GM12878 (cell line): ENCODE measurements at regions not wholly inside any gene's neighbourhood (a gene's known extent, or its start where the extent isn't known, plus 50 kb on each side); places are given as distances from the start of the nearest gene placed in this dataset.

Experiments used
- ATAC-seq: fragments of 200-7000 bp; cut with Tn5 transposase; 3 replicates; pipeline ENCODE4 v1.9.1; 2020; ENCODE audit warnings: mild to moderate bottlenecking, moderate library complexity
- BruUV-seq: library from RNA; stranded (reverse); fragments of 400-500 nt; replicated peaks from 2 replicates; lab custom pipeline; 2021; lab: Mats Ljungman, UMichigan
- CTCF ChIA-PET: fragments of 300-600 bp; sonication (Branson Sonifier 250); formaldehyde crosslinking; extraction: SDS; loops from one replicate; lab custom pipeline; 2021; ENCODE audit warnings: inconsistent platforms; lab: Yijun Ruan, JAX
- POLR2A ChIA-PET: fragments of 350-600 bp; formaldehyde crosslinking; extraction: SDS; loops from one replicate; lab custom pipeline; 2021; ENCODE audit warnings: inconsistent platforms; lab: Charles Lee
- RAD21 ChIA-PET: fragments of 300-600 bp; sonication (Branson Sonifier 250); formaldehyde crosslinking; loops from one replicate; lab custom pipeline; 2023; ENCODE audit warnings: antibody characterized with exemption; ENCODE audit not compliant: unreplicated experiment; lab: Charles Lee
- SMC1A ChIA-PET: fragments of 300-600 bp; sonication (Branson Sonifier 250); formaldehyde crosslinking; loops from one replicate; lab custom pipeline; 2023; ENCODE audit not compliant: unreplicated experiment, uncharacterized antibody; lab: Charles Lee
- DNase-seq: peaks from one replicate; pipeline ENCODE4 v3.0.0-alpha.2; 2011; ENCODE audit warnings: low read depth, low spot score
- FAIRE-seq: peaks from 3 replicates; lab custom pipeline; 2011; peaks lifted over from hg19 to GRCh38; lab: Jason Lieb, UNC
- H2AFZ ChIP-seq: 2 replicates; pipeline ENCODE4 v1.6.0; 2011; ENCODE audit warnings: low read depth, low read length, control low read depth; ENCODE audit not compliant: control insufficient read depth
- H3K27ac ChIP-seq: 2 replicates; pipeline ENCODE4 v1.5.1; 2011; ENCODE audit warnings: control low read depth; ENCODE audit not compliant: control insufficient read depth, insufficient read depth
- H3K27me3 ChIP-seq, 2 experiments: replicated peaks in 1 of 2; 2 replicates each; pipeline versions ENCODE4 v1.6.0 to v1.6.1; 2011; ENCODE audit warnings: low read length in 1 of 2; ENCODE audit not compliant: control insufficient read depth in 2 of 2, insufficient read depth in 2 of 2
- H3K36me3 ChIP-seq, 2 experiments: 2 replicates each; pipeline ENCODE4 v1.5.1; 2011; ENCODE audit warnings: low read length in 1 of 2; ENCODE audit not compliant: control insufficient read depth in 2 of 2, insufficient read depth in 2 of 2
- H3K4me1 ChIP-seq: 2 replicates; pipeline ENCODE4 v1.6.1; 2011; ENCODE audit warnings: mild to moderate bottlenecking, low read length, moderate library complexity, mixed read lengths; ENCODE audit not compliant: control insufficient read depth, insufficient read depth
- H3K4me2 ChIP-seq: 2 replicates; pipeline ENCODE4 v1.6.0; 2011; ENCODE audit warnings: control low read depth; ENCODE audit not compliant: control insufficient read depth, insufficient read depth
- H3K4me3 ChIP-seq: fragments of 200-600 bp; sonication (generic); 2 replicates; pipeline ENCODE4 v1.5.1; 2016
- H3K79me2 ChIP-seq: 2 replicates; pipeline ENCODE4 v1.6.0; 2011; ENCODE audit warnings: low read length; ENCODE audit not compliant: control insufficient read depth, insufficient read depth
- H3K9ac ChIP-seq: 2 replicates; pipeline ENCODE4 v1.8.0; 2011; ENCODE audit warnings: low read length, control low read depth, mixed read lengths; ENCODE audit not compliant: control insufficient read depth, insufficient read depth
- H3K9me3 ChIP-seq: replicated peaks from 3 replicates; pipeline ENCODE4 v1.5.1; 2011; ENCODE audit warnings: mild to moderate bottlenecking, low read length; ENCODE audit not compliant: control insufficient read depth, insufficient read depth
- H4K20me1 ChIP-seq: 2 replicates; pipeline ENCODE4 v1.6.0; 2011; ENCODE audit not compliant: control insufficient read depth, insufficient read depth
- FOXM1 ChIP-seq: IDR thresholded peaks from 2 replicates; pipeline ENCODE4 v1.6.1; 2012; ENCODE audit warnings: low read depth, mild to moderate bottlenecking, inconsistent platforms, low read length, moderate library complexity
- NBN ChIP-seq: fragments of 450-650 bp; IDR thresholded peaks from 2 replicates; pipeline ENCODE4 v1.6.1; 2016
- POLR2A ChIP-seq: IDR thresholded peaks from 2 replicates; pipeline ENCODE4 v1.6.1; 2011; ENCODE audit warnings: low read depth, mild to moderate bottlenecking, low read length
- SPI1 ChIP-seq: IDR thresholded peaks from 2 replicates; pipeline ENCODE4 v1.6.1; 2011; ENCODE audit warnings: low read depth, mild to moderate bottlenecking, low read length, moderate library complexity, borderline replicate concordance; ENCODE audit not compliant: insufficient read depth
- YBX1 ChIP-seq: fragments of 450-650 bp; IDR thresholded peaks from 2 replicates; pipeline ENCODE4 v1.6.1; 2016; ENCODE audit warnings: antibody characterized with exemption
- WGBS: methylation state at CpG from one replicate; pipeline ENCODE4 v1.1.6; 2016; ENCODE audit warnings: low lambda C conversion rate; ENCODE audit not compliant: insufficient replicate concordance, insufficient coverage; ENCODE audit errors: missing lambda C conversion rate; 5-methylcytosine and 5-hydroxymethylcytosine counted together
- in situ Hi-C: fragments of 300-500 bp; cut with MboI; formaldehyde crosslinking; loops from 9 replicates; pipeline ENCODE4 v1.14.3; 2018; ENCODE audit warnings: mixed read lengths
- intact Hi-C: fragments of 100-400 bp; cut with micrococcal nuclease; formaldehyde crosslinking; loops from one replicate; pipeline ENCODE4 v1.14.2; 2022; ENCODE audit not compliant: unreplicated experiment
- TF ChIP-seq, protein P1 (sequence below): IDR thresholded peaks from 2 replicates; pipeline ENCODE4 v1.6.1; 2012; ENCODE audit warnings: low read depth, low read length, improper control_type of control experiment
- TF ChIP-seq, protein P2 (sequence below): IDR thresholded peaks from 2 replicates; pipeline ENCODE4 v1.6.1; 2011; ENCODE audit warnings: low read depth, low read length, improper control_type of control experiment, borderline replicate concordance
- TF ChIP-seq, protein P3 (sequence below): fragments of 450-650 bp; IDR thresholded peaks from 2 replicates; pipeline ENCODE4 v1.6.1; 2017; ENCODE audit warnings: antibody characterized with exemption, mild to moderate bottlenecking, moderate library complexity

DNA sequence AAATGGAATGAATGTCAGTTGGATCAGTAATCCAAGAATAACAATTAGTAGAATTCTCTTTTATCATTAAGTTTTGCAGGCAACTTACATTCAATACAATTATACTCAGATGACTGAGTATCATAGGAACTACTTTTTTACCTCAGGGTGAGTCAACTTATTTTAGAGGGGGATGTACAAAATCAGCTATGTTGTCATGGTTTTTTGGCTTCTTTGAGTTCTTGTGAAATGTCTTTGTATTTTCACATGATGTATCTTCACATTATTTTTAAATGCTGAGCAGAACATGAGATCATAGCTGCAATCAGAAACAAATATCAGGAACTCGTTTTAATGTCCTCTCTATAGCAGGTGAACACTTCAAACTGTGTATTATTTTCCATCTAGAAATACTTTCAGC is 65.3 kb upstream of the PTPRR start:
- Histone ChIP-seq H3K79me2 (no peaks in the 10 kb centered on the region), H3K36me3 (no peaks in the 10 kb centered on the region), H3K9ac (no peak overlapping the region), H3K4me3 (no peak overlapping the region), H2AFZ (no peak overlapping the region), H4K20me1 (no peaks in the 10 kb centered on the region), H3K9me3 (no peaks in the 10 kb centered on the region), H3K4me2 (no peak overlapping the region)
- DNase-seq (no peak), FAIRE-seq (no peak), ATAC-seq (no peak)
- RAD21 ChIA-PET: no interaction called here
- in situ Hi-C loops: no loop called here
- WGBS: 0% methylated on average over 1 of the region's 1 CpG
- intact Hi-C loops: no loop called here
- TF ChIP-seq FOXM1 (no peak), YBX1 (no peak), SPI1 (no peak), NBN (no peak), POLR2A (no peak)
- TF ChIP-seq, protein P1, sequence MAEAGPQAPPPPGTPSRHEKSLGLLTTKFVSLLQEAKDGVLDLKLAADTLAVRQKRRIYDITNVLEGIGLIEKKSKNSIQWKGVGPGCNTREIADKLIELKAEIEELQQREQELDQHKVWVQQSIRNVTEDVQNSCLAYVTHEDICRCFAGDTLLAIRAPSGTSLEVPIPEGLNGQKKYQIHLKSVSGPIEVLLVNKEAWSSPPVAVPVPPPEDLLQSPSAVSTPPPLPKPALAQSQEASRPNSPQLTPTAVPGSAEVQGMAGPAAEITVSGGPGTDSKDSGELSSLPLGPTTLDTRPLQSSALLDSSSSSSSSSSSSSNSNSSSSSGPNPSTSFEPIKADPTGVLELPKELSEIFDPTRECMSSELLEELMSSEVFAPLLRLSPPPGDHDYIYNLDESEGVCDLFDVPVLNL: no peak
- TF ChIP-seq, protein P2, sequence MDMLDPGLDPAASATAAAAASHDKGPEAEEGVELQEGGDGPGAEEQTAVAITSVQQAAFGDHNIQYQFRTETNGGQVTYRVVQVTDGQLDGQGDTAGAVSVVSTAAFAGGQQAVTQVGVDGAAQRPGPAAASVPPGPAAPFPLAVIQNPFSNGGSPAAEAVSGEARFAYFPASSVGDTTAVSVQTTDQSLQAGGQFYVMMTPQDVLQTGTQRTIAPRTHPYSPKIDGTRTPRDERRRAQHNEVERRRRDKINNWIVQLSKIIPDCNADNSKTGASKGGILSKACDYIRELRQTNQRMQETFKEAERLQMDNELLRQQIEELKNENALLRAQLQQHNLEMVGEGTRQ: no peak
- TF ChIP-seq, protein P3, sequence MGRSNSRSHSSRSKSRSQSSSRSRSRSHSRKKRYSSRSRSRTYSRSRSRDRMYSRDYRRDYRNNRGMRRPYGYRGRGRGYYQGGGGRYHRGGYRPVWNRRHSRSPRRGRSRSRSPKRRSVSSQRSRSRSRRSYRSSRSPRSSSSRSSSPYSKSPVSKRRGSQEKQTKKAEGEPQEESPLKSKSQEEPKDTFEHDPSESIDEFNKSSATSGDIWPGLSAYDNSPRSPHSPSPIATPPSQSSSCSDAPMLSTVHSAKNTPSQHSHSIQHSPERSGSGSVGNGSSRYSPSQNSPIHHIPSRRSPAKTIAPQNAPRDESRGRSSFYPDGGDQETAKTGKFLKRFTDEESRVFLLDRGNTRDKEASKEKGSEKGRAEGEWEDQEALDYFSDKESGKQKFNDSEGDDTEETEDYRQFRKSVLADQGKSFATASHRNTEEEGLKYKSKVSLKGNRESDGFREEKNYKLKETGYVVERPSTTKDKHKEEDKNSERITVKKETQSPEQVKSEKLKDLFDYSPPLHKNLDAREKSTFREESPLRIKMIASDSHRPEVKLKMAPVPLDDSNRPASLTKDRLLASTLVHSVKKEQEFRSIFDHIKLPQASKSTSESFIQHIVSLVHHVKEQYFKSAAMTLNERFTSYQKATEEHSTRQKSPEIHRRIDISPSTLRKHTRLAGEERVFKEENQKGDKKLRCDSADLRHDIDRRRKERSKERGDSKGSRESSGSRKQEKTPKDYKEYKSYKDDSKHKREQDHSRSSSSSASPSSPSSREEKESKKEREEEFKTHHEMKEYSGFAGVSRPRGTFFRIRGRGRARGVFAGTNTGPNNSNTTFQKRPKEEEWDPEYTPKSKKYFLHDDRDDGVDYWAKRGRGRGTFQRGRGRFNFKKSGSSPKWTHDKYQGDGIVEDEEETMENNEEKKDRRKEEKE: no peak
- TF ChIP-seq, all 136 proteins: peak for 0
- H3K27ac ChIP-seq: no peak overlapping the region
- ChIA-PET CTCF (no interaction called here), POLR2A (no interaction called here), SMC1A (interaction anchor here (0.6 to 1.2 kb wide), 2 partner anchors 10 to 132 kb away, joined by 3 read pairs; no protein-coding TSS in a partner anchor)
- no peaks in the 10 kb centered on the region for H3K4me1 ChIP-seq
- no peaks in the 10 kb centered on the region; a peak in 1 of 4 replicates for H3K27me3 ChIP-seq
- BruUV-seq: no TSS peak
